Right lobe of liver (tissue), 6 donors: ENCODE measurements at regions not wholly inside any gene's neighbourhood (a gene's known extent, or its start where the extent isn't known, plus 50 kb on each side); places are given as distances from the start of the nearest gene placed in this dataset.

Experiments used
- ATAC-seq, 4 donors: fragments of 200-7000 bp; cut with Tn5 transposase; one replicate each; pipeline ENCODE4 v1.9.1; 2020; ENCODE audit warnings: mild to moderate bottlenecking in 4 of 4, moderate library complexity in 4 of 4
- DNase-seq, 3 donors: peaks; one replicate each; pipeline ENCODE4 v3.0.0-alpha.2; 2020
- H3K27ac ChIP-seq, 3 donors: fragments of 200-600 bp; one replicate each; pipeline ENCODE4 v1.8.0; 2022
- H3K27me3 ChIP-seq, 2 donors: fragments of 200-600 bp; one replicate each; pipeline ENCODE4 v1.8.0; 2022
- H3K36me3 ChIP-seq, 4 donors: fragments of 200-600 bp; sonication (generic) in 1 of 4; one replicate each; pipeline versions ENCODE4 v1.5.1 to v1.8.0; 2017 to 2022; ENCODE audit warnings: control low read depth in 1 of 4
- H3K4me1 ChIP-seq, 4 donors: fragments of 200-600 bp; sonication (generic) in 1 of 4; one replicate each; pipeline versions ENCODE4 v1.5.1 to v1.8.0; 2017 to 2022; ENCODE audit warnings: control low read depth in 1 of 4
- H3K4me3 ChIP-seq, 3 donors: fragments of 200-600 bp; one replicate each; pipeline ENCODE4 v1.8.0; 2022
- H3K9me3 ChIP-seq, 4 donors: fragments of 200-600 bp; sonication (generic) in 1 of 4; one replicate each; pipeline versions ENCODE4 v1.5.1 to v1.8.0; 2017 to 2022; ENCODE audit warnings: control low read depth in 1 of 4
- CTCF ChIP-seq, 4 donors: fragments of 200-600 bp in 3 of 4; fragments of 450-650 bp in 1 of 4; IDR thresholded peaks; one replicate each; pipeline versions ENCODE4 v1.5.1 to v1.8.0; 2016 to 2022; ENCODE audit warnings: antibody characterized with exemption in 4 of 4, mild to moderate bottlenecking in 2 of 4
- POLR2A ChIP-seq: fragments of 450-650 bp; IDR thresholded peaks from one replicate; pipeline ENCODE4 v1.6.1; 2017; ENCODE audit warnings: antibody characterized with exemption, mild to moderate bottlenecking
- WGBS: methylation state at CpG from one replicate; pipeline ENCODE4 v1.1.6; 2018; ENCODE audit warnings: low coverage, low lambda C conversion rate; ENCODE audit not compliant: insufficient coverage; ENCODE audit errors: missing lambda C conversion rate; 5-methylcytosine and 5-hydroxymethylcytosine counted together
- intact Hi-C, 2 donors: fragments of 100-400 bp; cut with DNase I; formaldehyde crosslinking; loops; one replicate each; pipeline versions ENCODE4 v1.11.2 to v1.14.1; 2022
- donor health status: DM: no; HTN: yes; CAD: no.
- donor health status: DM: no; HTN: no; CAD: no.
- donor health status: DM: no; HTN: no; CAD: no.
- donor health status: DM: no; HTN: yes; CAD: no.
- donor health status: DM: no; HTN: yes; CAD: no.

GRCh38 chr5:143987751-143988560 lies 176.0 kb downstream of the HMHB1 start:
- 47% methylated on average over 3 of the region's 3 CpGs for WGBS

DNA sequence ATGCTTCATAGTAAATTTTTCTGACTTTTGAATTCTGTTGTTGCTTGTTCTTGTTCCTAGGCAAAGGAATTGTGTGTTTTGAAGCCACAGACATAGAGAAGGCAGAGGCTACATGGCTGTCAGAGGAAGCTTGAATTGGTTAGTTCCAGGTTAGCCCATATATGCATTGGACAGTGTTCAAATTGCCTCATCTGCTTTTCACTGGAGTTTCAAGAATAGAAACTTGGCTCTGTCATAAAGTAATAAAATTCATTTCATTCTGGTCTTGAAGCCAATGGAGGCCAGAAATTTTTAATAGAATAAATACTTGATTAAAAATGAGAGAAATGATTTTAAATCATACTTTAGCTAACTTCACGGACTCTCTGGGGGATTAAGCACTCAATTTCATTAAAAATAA lies 178.0 kb downstream of the YIPF5 start:
- 50% methylated on average over 1 of the region's 1 CpG for WGBS
- no peaks in the 10 kb centered on the region for H3K27me3 ChIP-seq
- H3K27ac ChIP-seq = no peak overlapping the region
- no peak for ATAC-seq
- H3K36me3 ChIP-seq = no peaks in the 10 kb centered on the region
- H3K9me3 ChIP-seq = no peaks in the 10 kb centered on the region
- TF ChIP-seq POLR2A (no peak), CTCF (IDR thresholded peaks at IDR 0.05) (no peak)
- no peak for DNase-seq
- intact Hi-C loops = no loop called here
- H3K4me3 ChIP-seq = no peak overlapping the region
- no peaks in the 10 kb centered on the region for H3K4me1 ChIP-seq

More at GRCh38 chr5:143987751-143988560, 176.0 kb downstream of the HMHB1 start:
- H3K36me3 ChIP-seq = no peaks in the 10 kb centered on the region
- intact Hi-C loops = no loop called here
- ATAC-seq (no peak), DNase-seq (no peak)
- no peak overlapping the region for H3K27ac ChIP-seq
- no peaks in the 10 kb centered on the region for H3K4me1 ChIP-seq
- H3K27me3 ChIP-seq = no peaks in the 10 kb centered on the region
- TF ChIP-seq CTCF (IDR thresholded peaks at IDR 0.05) (no peak), POLR2A (no peak)
- H3K4me3 ChIP-seq = no peak overlapping the region
- H3K9me3 ChIP-seq = no peaks in the 10 kb centered on the region

DNA sequence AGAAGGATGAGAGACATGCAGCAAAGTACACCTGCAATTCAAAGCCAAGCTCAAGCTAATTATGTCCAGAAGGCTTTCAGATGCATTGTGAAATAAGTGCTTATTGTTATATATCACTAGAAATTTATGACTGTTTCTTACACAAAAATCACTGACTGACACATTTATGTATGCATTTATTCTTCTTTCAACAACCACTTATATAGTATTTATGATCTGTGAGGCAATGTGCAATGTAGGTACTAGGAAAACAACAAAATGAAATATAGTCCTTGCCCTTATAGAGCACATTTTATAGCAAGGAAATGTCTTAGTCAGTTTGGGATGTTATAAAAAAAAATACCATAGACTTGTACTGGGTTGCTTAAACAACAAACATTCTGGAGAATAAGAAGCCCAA lies 167.6 kb downstream of the YIPF5 start:
- no peaks in the 10 kb centered on the region for H3K4me1 ChIP-seq
- intact Hi-C loops = no loop called here
- no peak for DNase-seq
- no peaks in the 10 kb centered on the region for H3K27me3 ChIP-seq
- no peaks in the 10 kb centered on the region for H3K9me3 ChIP-seq
- ATAC-seq = no peak
- H3K36me3 ChIP-seq = no peaks in the 10 kb centered on the region
- H3K4me3 ChIP-seq = no peak overlapping the region
- H3K27ac ChIP-seq = no peak overlapping the region
- TF ChIP-seq POLR2A (no peak), CTCF (IDR thresholded peaks at IDR 0.05) (no peak)

DNA sequence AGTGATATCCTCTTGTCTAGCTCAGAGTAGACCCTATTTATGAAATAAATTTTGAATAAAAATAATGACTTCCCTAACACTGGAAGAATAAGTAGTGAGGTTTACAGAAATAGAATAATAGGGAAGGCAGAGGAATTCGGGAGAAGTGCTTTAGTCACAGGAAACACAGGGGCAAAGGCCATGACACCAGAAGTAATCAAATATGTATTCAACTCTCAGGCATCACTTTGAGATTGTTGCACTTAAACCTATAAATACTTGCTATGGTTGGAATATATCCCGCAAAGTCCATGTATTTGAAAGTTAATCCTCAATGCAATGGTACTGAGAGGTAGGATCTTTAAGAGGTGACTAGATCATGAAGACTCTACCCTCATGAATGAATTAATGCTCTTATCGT lies 166.8 kb downstream of the YIPF5 start:
- Histone ChIP-seq H3K27ac (no peak overlapping the region), H3K27me3 (no peaks in the 10 kb centered on the region), H3K9me3 (no peaks in the 10 kb centered on the region), H3K36me3 (no peaks in the 10 kb centered on the region), H3K4me3 (no peak overlapping the region), H3K4me1 (no peaks in the 10 kb centered on the region)
- TF ChIP-seq CTCF (IDR thresholded peaks at IDR 0.05) = no peak
- no peak for TF ChIP-seq POLR2A
- DNase-seq (no peak), ATAC-seq (no peak)
- 58% methylated on average over 3 of the region's 3 CpGs for WGBS
- intact Hi-C loops = no loop called here
